ENCODE measurements at regions not wholly inside any gene's neighbourhood (a gene's known extent, or its start where the extent isn't known, plus 50 kb on each side); places are given as distances from the start of the nearest gene placed in this dataset.

GRCh38 chr9:24931894-24932293 lies 386.2 kb upstream of the IZUMO3 start:
- DNase-seq (ENCODE audit: low spot score): no peak
- in situ Hi-C loops (cut with MboI; ENCODE audit: low sequenced_read_pairs, unreplicated experiment): no loop called here
- no peak for TF ChIP-seq CTCF (IDR thresholded peaks at IDR 0.05; ENCODE audit: borderline replicate concordance, control extremely low read depth, extremely low read depth, insufficient read depth, missing control alignments)

- in situ Hi-C loops (cut with MboI; ENCODE audit: low sequenced_read_pairs, unreplicated experiment): no loop called here
- DNase-seq (ENCODE audit: low spot score): no peak
- TF ChIP-seq CTCF (IDR thresholded peaks at IDR 0.05; ENCODE audit: borderline replicate concordance, control extremely low read depth, extremely low read depth, insufficient read depth, missing control alignments): no peak
Observed at GRCh38 chr9:24912767-24913166, 367.1 kb upstream of the IZUMO3 start.

GRCh38 chr9:24901319-24901718 lies 355.6 kb upstream of the IZUMO3 start:
- no peak for TF ChIP-seq CTCF (IDR thresholded peaks at IDR 0.05; ENCODE audit: borderline replicate concordance, control extremely low read depth, extremely low read depth, insufficient read depth, missing control alignments)
- in situ Hi-C loops (cut with MboI; ENCODE audit: low sequenced_read_pairs, unreplicated experiment): no loop called here
- DNase-seq (ENCODE audit: low spot score): no peak

- DNase-seq (ENCODE audit: low spot score): no peak
- in situ Hi-C loops (cut with MboI; ENCODE audit: low sequenced_read_pairs, unreplicated experiment): no loop called here
- no peak for TF ChIP-seq CTCF (IDR thresholded peaks at IDR 0.05; ENCODE audit: borderline replicate concordance, control extremely low read depth, extremely low read depth, insufficient read depth, missing control alignments)
Observed at GRCh38 chr9:24900179-24900578, 354.5 kb upstream of the IZUMO3 start.

- no peak for TF ChIP-seq CTCF (IDR thresholded peaks at IDR 0.05; ENCODE audit: borderline replicate concordance, control extremely low read depth, extremely low read depth, insufficient read depth, missing control alignments)
- no peak for DNase-seq (ENCODE audit: low spot score)
- in situ Hi-C loops (cut with MboI; ENCODE audit: low sequenced_read_pairs, unreplicated experiment): no loop called here
Observed at GRCh38 chr9:24899463-24899862, 353.8 kb upstream of the IZUMO3 start.

- no peak for DNase-seq (ENCODE audit: low spot score)
- in situ Hi-C loops (cut with MboI; ENCODE audit: low sequenced_read_pairs, unreplicated experiment): no loop called here
- no peak for TF ChIP-seq CTCF (IDR thresholded peaks at IDR 0.05; ENCODE audit: borderline replicate concordance, control extremely low read depth, extremely low read depth, insufficient read depth, missing control alignments)
Observed at GRCh38 chr9:24897826-24898225, 352.1 kb upstream of the IZUMO3 start.

- no peak for TF ChIP-seq CTCF (IDR thresholded peaks at IDR 0.05; ENCODE audit: borderline replicate concordance, control extremely low read depth, extremely low read depth, insufficient read depth, missing control alignments)
- in situ Hi-C loops (cut with MboI; ENCODE audit: low sequenced_read_pairs, unreplicated experiment): no loop called here
- no peak for DNase-seq (ENCODE audit: low spot score)
Observed at GRCh38 chr9:24881361-24881760, 335.7 kb upstream of the IZUMO3 start.
